EH (cell line): ENCODE measurements at regions not wholly inside any gene's neighbourhood (a gene's known extent, or its start where the extent isn't known, plus 50 kb on each side); places are given as distances from the start of the nearest gene placed in this dataset.

Experiments
- DNase-seq: peaks from one replicate; pipeline ENCODE4 v3.0.0-alpha.2; 2015; ENCODE audit warnings: low read depth

GRCh38 chr20:50258790-50259483 lies 68.3 kb downstream of the CEBPB start:
- DNase-seq = no peak

GRCh38 chr20:50259705-50260478 lies 69.3 kb downstream of the CEBPB start:
- DNase-seq = peak; percentile 41

GRCh38 chr20:50260479-50261221 lies 70.0 kb downstream of the CEBPB start:
- DNase-seq = peak; percentile 40

- DNase-seq = no peak
Measured at GRCh38 chr20:50261471-50262212, 71.0 kb downstream of the CEBPB start.

GRCh38 chr20:50263831-50264230 lies 73.2 kb downstream of the CEBPB start:
- DNase-seq = no peak

- DNase-seq = no peak
Measured at GRCh38 chr20:50264534-50265145, 74.0 kb downstream of the CEBPB start.

GRCh38 chr20:50265245-50265946 lies 74.8 kb downstream of the CEBPB start:
- no peak for DNase-seq

- no peak for DNase-seq
Measured at GRCh38 chr20:50266293-50267040, 75.8 kb downstream of the CEBPB start.

GRCh38 chr20:50267041-50267865 lies 76.6 kb downstream of the CEBPB start:
- peak; percentile 74 for DNase-seq

- no peak for DNase-seq
Measured at GRCh38 chr20:50267866-50268219, 77.2 kb downstream of the CEBPB start.

GRCh38 chr20:50269091-50270033 lies 78.7 kb downstream of the CEBPB start:
- peak; percentile 50 for DNase-seq

GRCh38 chr20:50270034-50270395 lies 79.4 kb downstream of the CEBPB start:
- DNase-seq = no peak

GRCh38 chr20:50270569-50270968 lies 79.9 kb downstream of the CEBPB start:
- DNase-seq = no peak

- no peak for DNase-seq
Measured at GRCh38 chr20:50271176-50271575, 80.5 kb downstream of the CEBPB start.

- no peak for DNase-seq
Measured at GRCh38 chr20:50271612-50272011, 81.0 kb downstream of the CEBPB start.

GRCh38 chr20:50272030-50272723 lies 81.5 kb downstream of the CEBPB start:
- no peak for DNase-seq

GRCh38 chr20:50272724-50273446 lies 82.3 kb downstream of the CEBPB start:
- no peak for DNase-seq
